SK-N-SH (cell line): ENCODE measurements at regions not wholly inside any gene's neighbourhood (a gene's known extent, or its start where the extent isn't known, plus 50 kb on each side); places are given as distances from the start of the nearest gene placed in this dataset.

Experiments used
- CTCF ChIA-PET: fragments of 300-600, 350-600 bp; formaldehyde crosslinking; extraction: SDS; loops from one replicate; lab custom pipeline; 2021; lab: Yijun Ruan, JAX
- POLR2A ChIA-PET: fragments of 350-600 bp; sonication (Branson Sonifier 250); formaldehyde crosslinking; extraction: SDS; loops from one replicate; lab custom pipeline; 2020; ENCODE audit warnings: antibody characterized with exemption, inconsistent platforms; lab: Yijun Ruan, JAX
- DNase-seq: peaks from one replicate; pipeline ENCODE4 v3.0.0; 2012
- H2AFZ ChIP-seq: fragments of 200-600 bp; sonication (generic); 2 replicates; pipeline ENCODE4 v1.8.1; 2016; ENCODE audit warnings: antibody characterized with exemption, mild to moderate bottlenecking, low read depth
- H3F3A ChIP-seq: fragments of 200-600 bp; sonication (generic); replicated peaks from 2 replicates; pipeline ENCODE3; 2016; ENCODE audit warnings: antibody characterized with exemption, mild to moderate bottlenecking; ENCODE audit not compliant: insufficient read depth
- H3K27ac ChIP-seq, 2 experiments: fragments of 200-500 bp in 1 of 2; fragments of 200-600 bp in 1 of 2; sonication (Bioruptor generic) in 1 of 2; sonication (generic), shearing (Covaris generic) in 1 of 2; 2 replicates each; pipeline versions ENCODE4 v1.5.1 to v1.6.1; 2014 to 2016; ENCODE audit warnings: low read depth in 2 of 2, inconsistent platforms in 1 of 2, low read length in 1 of 2, mild to moderate bottlenecking in 1 of 2, mixed read lengths in 1 of 2
- H3K27me3 ChIP-seq: fragments of 200-600 bp; sonication (generic), shearing (Covaris generic); 2 replicates; pipeline ENCODE4 v1.6.1; 2016; ENCODE audit warnings: mixed run types; ENCODE audit not compliant: insufficient read depth
- H3K36me3 ChIP-seq, 2 experiments: fragments of 200-500 bp in 1 of 2; fragments of 200-600 bp in 1 of 2; sonication (Bioruptor generic) in 1 of 2; sonication (generic) in 1 of 2; replicated peaks in 1 of 2; 2 replicates each; pipeline versions ENCODE3 to v1.5.1; 2014 to 2016; ENCODE audit warnings: low read length in 1 of 2, mild to moderate bottlenecking in 1 of 2; ENCODE audit not compliant: insufficient read depth in 2 of 2, control insufficient read depth in 1 of 2
- H3K4me1 ChIP-seq, 2 experiments: fragments of 200-500 bp in 1 of 2; fragments of 200-600 bp in 1 of 2; sonication (Bioruptor generic) in 1 of 2; sonication (generic), shearing (Covaris generic) in 1 of 2; 2 replicates each; pipeline versions ENCODE4 v1.5.1 to v1.6.1; 2014 to 2016; ENCODE audit warnings: low read depth in 1 of 2, low read length in 1 of 2, mixed run types in 1 of 2; ENCODE audit not compliant: insufficient read depth in 2 of 2, control insufficient read depth in 1 of 2
- H3K4me2 ChIP-seq: fragments of 200-600 bp; sonication (generic), shearing (Covaris generic); 2 replicates; pipeline ENCODE4 v1.6.1; 2017; ENCODE audit warnings: mixed run types
- H3K4me3 ChIP-seq, 2 experiments: fragments of 200-500 bp in 1 of 2; fragments of 200-600 bp in 1 of 2; sonication (Bioruptor generic) in 1 of 2; sonication (generic), shearing (Covaris generic) in 1 of 2; 2 replicates each; pipeline versions ENCODE4 v1.5.1 to v1.8.1; 2014 to 2016; ENCODE audit warnings: low read depth in 2 of 2, inconsistent platforms in 1 of 2, low read length in 1 of 2, mild to moderate bottlenecking in 1 of 2, mixed read lengths in 1 of 2, moderate library complexity in 1 of 2
- H3K79me2 ChIP-seq: fragments of 200-600 bp; sonication (generic); 2 replicates; pipeline ENCODE4 v1.8.1; 2017; ENCODE audit warnings: mild to moderate bottlenecking; ENCODE audit not compliant: insufficient read depth
- H3K9ac ChIP-seq: fragments of 200-600 bp; sonication (generic); 2 replicates; pipeline ENCODE4 v1.6.1; 2017; ENCODE audit warnings: mixed run types
- H3K9me2 ChIP-seq: fragments of 200-600 bp; sonication (generic); 2 replicates; pipeline ENCODE4 v1.6.1; 2017; ENCODE audit warnings: mixed run types
- H3K9me3 ChIP-seq: fragments of 200-600 bp; sonication (generic); 2 replicates; pipeline ENCODE4 v1.6.1; 2017; ENCODE audit warnings: mixed run types, mild to moderate bottlenecking, moderate library complexity
- H4K20me1 ChIP-seq: fragments of 200-600 bp; sonication (generic); 2 replicates; pipeline ENCODE4 v1.6.1; 2017; ENCODE audit warnings: mild to moderate bottlenecking, mixed run types; ENCODE audit not compliant: insufficient read depth
- CHD2 ChIP-seq: fragments of 150-350 bp; IDR thresholded peaks from 2 replicates; pipeline ENCODE4 v1.6.1; 2018; ENCODE audit warnings: low read length; ENCODE audit not compliant: partially characterized antibody
- EP300 ChIP-seq, 2 experiments: IDR thresholded peaks; 2 replicates each; pipeline versions ENCODE4 v1.4.0 to v1.6.1; 2012; ENCODE audit warnings: borderline replicate concordance in 1 of 2, low read depth in 1 of 2, low read length in 1 of 2
- FOXJ3 ChIP-seq: sonication (generic); formaldehyde crosslinking; IDR thresholded peaks from 2 replicates; pipeline ENCODE4 v1.5.1; 2020; ENCODE audit warnings: mild to moderate bottlenecking, missing genetic modification reagents
- GABPA ChIP-seq: IDR thresholded peaks from 2 replicates; pipeline ENCODE4 v1.4.0; 2012; ENCODE audit warnings: low read depth, mild to moderate bottlenecking
- NFIC ChIP-seq: IDR thresholded peaks from 2 replicates; pipeline ENCODE4 v1.4.0; 2012; ENCODE audit warnings: borderline replicate concordance
- REST ChIP-seq: IDR thresholded peaks from 2 replicates; pipeline ENCODE4 v1.6.1; 2012; ENCODE audit warnings: mild to moderate bottlenecking, low read depth, low read length, moderate library complexity
- RFX5 ChIP-seq: IDR thresholded peaks from 2 replicates; pipeline ENCODE4 v1.6.1; 2012; ENCODE audit warnings: mild to moderate bottlenecking, improper control_type of control experiment, low read length
- SIN3A ChIP-seq: IDR thresholded peaks from 2 replicates; pipeline ENCODE4 v1.6.1; 2012; ENCODE audit warnings: low read depth, mild to moderate bottlenecking, low read length, moderate library complexity, borderline replicate concordance
- SMC3 ChIP-seq: IDR thresholded peaks from 2 replicates; pipeline ENCODE4 v1.6.1; 2012; ENCODE audit warnings: low read depth, low read length, improper control_type of control experiment
- TCF12 ChIP-seq: IDR thresholded peaks from 2 replicates; pipeline ENCODE4 v1.4.0; 2012
- TEAD4 ChIP-seq: IDR thresholded peaks from 2 replicates; pipeline ENCODE4 v1.4.0; 2012; ENCODE audit warnings: mild to moderate bottlenecking, borderline replicate concordance; ENCODE audit not compliant: insufficient read depth
- USF2 ChIP-seq: fragments of 150-350 bp; IDR thresholded peaks from 2 replicates; pipeline ENCODE4 v1.6.1; 2017; ENCODE audit warnings: antibody characterized with exemption, low read length, low read depth, borderline replicate concordance
- WGBS: methylation state at CpG from one replicate; pipeline ENCODE4 v1.1.6; 2017; ENCODE audit warnings: low lambda C conversion rate; 5-methylcytosine and 5-hydroxymethylcytosine counted together
- TF ChIP-seq, protein P1 (sequence below): IDR thresholded peaks from 2 replicates; pipeline ENCODE4 v1.4.0; 2012; ENCODE audit warnings: low read depth, borderline replicate concordance
- TF ChIP-seq, protein P2 (sequence below): fragments of 200-600 bp; sonication (generic); IDR thresholded peaks from 2 replicates; pipeline ENCODE4 v1.6.1; 2017; ENCODE audit warnings: antibody characterized with exemption, mild to moderate bottlenecking, moderate library complexity

- H3K4me2 ChIP-seq: no peak overlapping the region
- no peak for TF ChIP-seq SMC3
- no peak for TF ChIP-seq RFX5
- no peak for TF ChIP-seq EP300 (IDR thresholded peaks at IDR 0.05; ENCODE audit: borderline replicate concordance in 1 of 2, low read depth in 1 of 2, low read length in 1 of 2)
- TF ChIP-seq USF2: no peak
- no peak for TF ChIP-seq TCF12
- TF ChIP-seq, protein P1, sequence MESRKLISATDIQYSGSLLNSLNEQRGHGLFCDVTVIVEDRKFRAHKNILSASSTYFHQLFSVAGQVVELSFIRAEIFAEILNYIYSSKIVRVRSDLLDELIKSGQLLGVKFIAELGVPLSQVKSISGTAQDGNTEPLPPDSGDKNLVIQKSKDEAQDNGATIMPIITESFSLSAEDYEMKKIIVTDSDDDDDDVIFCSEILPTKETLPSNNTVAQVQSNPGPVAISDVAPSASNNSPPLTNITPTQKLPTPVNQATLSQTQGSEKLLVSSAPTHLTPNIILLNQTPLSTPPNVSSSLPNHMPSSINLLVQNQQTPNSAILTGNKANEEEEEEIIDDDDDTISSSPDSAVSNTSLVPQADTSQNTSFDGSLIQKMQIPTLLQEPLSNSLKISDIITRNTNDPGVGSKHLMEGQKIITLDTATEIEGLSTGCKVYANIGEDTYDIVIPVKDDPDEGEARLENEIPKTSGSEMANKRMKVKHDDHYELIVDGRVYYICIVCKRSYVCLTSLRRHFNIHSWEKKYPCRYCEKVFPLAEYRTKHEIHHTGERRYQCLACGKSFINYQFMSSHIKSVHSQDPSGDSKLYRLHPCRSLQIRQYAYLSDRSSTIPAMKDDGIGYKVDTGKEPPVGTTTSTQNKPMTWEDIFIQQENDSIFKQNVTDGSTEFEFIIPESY: no peak
- TF ChIP-seq CHD2: no peak
- no peak for TF ChIP-seq TEAD4
- TF ChIP-seq, protein P2, sequence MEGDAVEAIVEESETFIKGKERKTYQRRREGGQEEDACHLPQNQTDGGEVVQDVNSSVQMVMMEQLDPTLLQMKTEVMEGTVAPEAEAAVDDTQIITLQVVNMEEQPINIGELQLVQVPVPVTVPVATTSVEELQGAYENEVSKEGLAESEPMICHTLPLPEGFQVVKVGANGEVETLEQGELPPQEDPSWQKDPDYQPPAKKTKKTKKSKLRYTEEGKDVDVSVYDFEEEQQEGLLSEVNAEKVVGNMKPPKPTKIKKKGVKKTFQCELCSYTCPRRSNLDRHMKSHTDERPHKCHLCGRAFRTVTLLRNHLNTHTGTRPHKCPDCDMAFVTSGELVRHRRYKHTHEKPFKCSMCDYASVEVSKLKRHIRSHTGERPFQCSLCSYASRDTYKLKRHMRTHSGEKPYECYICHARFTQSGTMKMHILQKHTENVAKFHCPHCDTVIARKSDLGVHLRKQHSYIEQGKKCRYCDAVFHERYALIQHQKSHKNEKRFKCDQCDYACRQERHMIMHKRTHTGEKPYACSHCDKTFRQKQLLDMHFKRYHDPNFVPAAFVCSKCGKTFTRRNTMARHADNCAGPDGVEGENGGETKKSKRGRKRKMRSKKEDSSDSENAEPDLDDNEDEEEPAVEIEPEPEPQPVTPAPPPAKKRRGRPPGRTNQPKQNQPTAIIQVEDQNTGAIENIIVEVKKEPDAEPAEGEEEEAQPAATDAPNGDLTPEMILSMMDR: no peak
- no peak for TF ChIP-seq GABPA
- no peak for TF ChIP-seq SIN3A
- TF ChIP-seq FOXJ3 (CRISPR knock-in tag): no peak
- TF ChIP-seq REST: no peak
- no peak for TF ChIP-seq NFIC
- TF ChIP-seq, all 33 proteins: peak for 0
- Histone ChIP-seq H3K27me3 (no peaks in the 10 kb centered on the region), H3K79me2 (no peaks in the 10 kb centered on the region), H3K27ac (no peak overlapping the region), H3K4me3 (no peak overlapping the region), H3K9me3 (no peaks in the 10 kb centered on the region), H3K36me3 (no peaks in the 10 kb centered on the region), H3K9me2 (no peaks in the 10 kb centered on the region), H3K4me1 (no peaks in the 10 kb centered on the region), H4K20me1 (no peaks in the 10 kb centered on the region), H2AFZ (no peak overlapping the region), H3K9ac (no peak overlapping the region), H3F3A (no peaks in the 10 kb centered on the region)
- ChIA-PET POLR2A (no interaction called here), CTCF (no interaction called here)
- no peak for DNase-seq
- 45% methylated on average over 3 of the region's 3 CpGs for WGBS
Observed at GRCh38 chr4:181431661-181432060, 811.5 kb upstream of the TENM3 start.
